ENCODE measurements at regions not wholly inside any gene's neighbourhood (a gene's known extent, or its start where the extent isn't known, plus 50 kb on each side); places are given as distances from the start of the nearest gene placed in this dataset.

DNA sequence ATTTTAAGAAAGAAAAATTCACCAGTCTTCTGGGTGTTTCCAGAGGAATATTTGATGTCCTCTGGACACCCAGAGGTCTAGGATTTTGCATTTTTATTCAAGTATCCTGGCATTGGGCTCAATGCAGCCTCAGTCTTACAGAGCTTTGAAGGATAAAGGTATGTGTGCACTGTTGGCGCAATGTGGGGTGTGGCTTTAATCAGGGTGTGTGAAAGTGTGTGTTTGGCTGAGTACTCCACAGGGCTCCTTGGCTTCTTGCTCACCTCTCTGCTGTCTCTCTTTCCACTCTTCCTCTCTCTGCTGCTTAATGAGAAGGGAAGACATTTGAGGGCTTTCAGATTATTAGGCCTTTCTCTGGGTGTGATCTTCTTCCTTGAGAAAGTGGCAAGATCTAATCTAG lies 193.3 kb upstream of the CCND2 start:
- TF ChIP-seq EGR1 (IDR thresholded peaks at IDR 0.05; ENCODE audit: low read depth), result no peak
- TF ChIP-seq MAX (IDR thresholded peaks at IDR 0.05), result no peak
- TF ChIP-seq RAD21 (IDR thresholded peaks at IDR 0.05; ENCODE audit: low read depth), result no peak
- no peak for TF ChIP-seq ZNF274 (IDR thresholded peaks at IDR 0.05; ENCODE audit: low read depth, low read length)
- no peak for TF ChIP-seq EZH2phosphoT487 (IDR thresholded peaks at IDR 0.05; ENCODE audit: borderline replicate concordance)
- no peak for TF ChIP-seq POLR2A (IDR thresholded peaks at IDR 0.05; ENCODE audit: borderline replicate concordance, extremely low read depth, insufficient read depth, insufficient read length)
- no peak for TF ChIP-seq CTCF (IDR thresholded peaks at IDR 0.05 in 2 of 3, conservative IDR thresholded peaks at IDR 0.05 in 1 of 3; ENCODE audit: borderline replicate concordance in 1 of 3, insufficient read depth in 1 of 3, low read depth in 2 of 3, low read length in 2 of 3)
- no peak for TF ChIP-seq EZH2 (IDR thresholded peaks at IDR 0.05)
- TF ChIP-seq CEBPB (IDR thresholded peaks at IDR 0.05; ENCODE audit: low read depth), result no peak
- TF ChIP-seq SP1 (IDR thresholded peaks at IDR 0.05; ENCODE audit: low read depth), result no peak
- TF ChIP-seq POLR2AphosphoS5 (IDR thresholded peaks at IDR 0.05; ENCODE audit: low read depth, low read length), result no peak
- TF ChIP-seq, protein P1, sequence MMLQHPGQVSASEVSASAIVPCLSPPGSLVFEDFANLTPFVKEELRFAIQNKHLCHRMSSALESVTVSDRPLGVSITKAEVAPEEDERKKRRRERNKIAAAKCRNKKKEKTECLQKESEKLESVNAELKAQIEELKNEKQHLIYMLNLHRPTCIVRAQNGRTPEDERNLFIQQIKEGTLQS (IDR thresholded peaks at IDR 0.05), result no peak
- no peak for TF ChIP-seq ZFX (IDR thresholded peaks at IDR 0.05)

All from HCT116 (cell line).